HG02938 (cell line): ENCODE measurements at regions not wholly inside any gene's neighbourhood (a gene's known extent, or its start where the extent isn't known, plus 50 kb on each side); places are given as distances from the start of the nearest gene placed in this dataset.

Experiments used
- ATAC-seq: cut with Tn5 transposase; IDR thresholded peaks from one replicate; pipeline ENCODE4 v1.9.1; 2021; ENCODE audit warnings: mild to moderate bottlenecking, moderate library complexity; ENCODE audit not compliant: unreplicated experiment

GRCh38 chrX:51954592-51954991 is 61.2 kb downstream of the MAGED1 start:
- no peak for ATAC-seq

- ATAC-seq = peak; percentile 88
Observed at GRCh38 chrX:51955200-51955599, 61.8 kb downstream of the MAGED1 start.

- no peak for ATAC-seq
Observed at GRCh38 chrX:51956441-51956840, 63.0 kb downstream of the MAGED1 start.

- ATAC-seq = no peak
Observed at GRCh38 chrX:51975360-51975759, 81.9 kb downstream of the MAGED1 start.

- no peak for ATAC-seq
Observed at GRCh38 chrX:51975811-51976210, 82.4 kb downstream of the MAGED1 start.

GRCh38 chrX:51976503-51976902 is 83.1 kb downstream of the MAGED1 start:
- ATAC-seq = no peak
